HepG2 (cell line): ENCODE measurements at regions not wholly inside any gene's neighbourhood (a gene's known extent, or its start where the extent isn't known, plus 50 kb on each side); places are given as distances from the start of the nearest gene placed in this dataset.

Source experiments
- ATAC-seq: fragments of 200-7000 bp; cut with Tn5 transposase; 3 replicates; pipeline ENCODE4 v1.9.1; 2020; ENCODE audit warnings: mild to moderate bottlenecking, moderate library complexity
- BruUV-seq: library from RNA; stranded (reverse); fragments of 400-500 nt; replicated peaks from 2 replicates; lab custom pipeline; 2021; lab: Mats Ljungman, UMichigan
- CTCF ChIA-PET: fragments of 300-600 bp; formaldehyde crosslinking; extraction: SDS; loops from one replicate; lab custom pipeline; 2021; ENCODE audit warnings: low total read pairs, inconsistent platforms, low intra/inter-chr PET ratio; lab: Yijun Ruan, JAX
- POLR2A ChIA-PET: fragments of 350-600 bp; sonication (Branson Sonifier 250); formaldehyde crosslinking; loops from one replicate; lab custom pipeline; 2020; ENCODE audit warnings: antibody characterized with exemption, inconsistent platforms; lab: Yijun Ruan, JAX
- DNase-seq: peaks from one replicate; pipeline ENCODE4 v3.0.0-alpha.2; 2015; ENCODE audit warnings: low spot score
- FAIRE-seq: peaks from 3 replicates; lab custom pipeline; 2011; peaks lifted over from hg19 to GRCh38; lab: Jason Lieb, UNC
- H2AFZ ChIP-seq: one replicate; pipeline ENCODE4 v1.6.1; 2011; ENCODE audit warnings: low read length, inconsistent platforms
- H3K27ac ChIP-seq: fragments of 300-600 bp; 3 replicates; pipeline ENCODE4 v1.8.0; 2011; ENCODE audit warnings: mixed run types, mild to moderate bottlenecking, mixed read lengths, low read length, inconsistent platforms; ENCODE audit not compliant: insufficient read depth; ENCODE audit errors: extremely low read length
- H3K27me3 ChIP-seq, 2 experiments: fragments of 200-600 bp in 1 of 2; 2 replicates in 1 of 2; 3 replicates in 1 of 2; pipeline versions ENCODE4 v1.6.0 to v1.8.0; 2011; ENCODE audit warnings: low read length in 2 of 2, mild to moderate bottlenecking in 2 of 2, moderate library complexity in 2 of 2, inconsistent platforms in 1 of 2; ENCODE audit not compliant: insufficient read depth in 2 of 2, control insufficient read depth in 1 of 2
- H3K36me3 ChIP-seq, 2 experiments: fragments of 200-600 bp in 1 of 2; replicated peaks in 1 of 2; 2 replicates in 1 of 2; 3 replicates in 1 of 2; pipeline versions ENCODE4 v1.5.1 to v1.8.0; 2011; ENCODE audit warnings: low read length in 2 of 2, inconsistent platforms in 1 of 2; ENCODE audit not compliant: insufficient read depth in 2 of 2, control insufficient read depth in 1 of 2
- H3K4me1 ChIP-seq: 2 replicates; pipeline ENCODE4 v1.5.1; 2012; ENCODE audit warnings: low read length, inconsistent platforms; ENCODE audit not compliant: insufficient read depth
- H3K4me2 ChIP-seq: 2 replicates; pipeline ENCODE4 v1.6.0; 2011; ENCODE audit warnings: low read depth, low read length, inconsistent platforms
- H3K4me3 ChIP-seq, 3 experiments: fragments of 200-600 bp in 1 of 3; sonication (generic), shearing (Covaris generic) in 1 of 3; replicated peaks in 1 of 3; 2 replicates each; pipeline ENCODE4 v1.5.1; 2011 to 2016; ENCODE audit warnings: low read length in 3 of 3, inconsistent platforms in 2 of 3, low read depth in 2 of 3, mild to moderate bottlenecking in 2 of 3, control low read depth in 1 of 3, mixed read lengths in 1 of 3; ENCODE audit not compliant: insufficient read depth in 1 of 3
- H3K79me2 ChIP-seq: one replicate; pipeline ENCODE4 v1.6.1; 2011; ENCODE audit warnings: low read length, inconsistent platforms; ENCODE audit not compliant: insufficient read depth
- H3K9ac ChIP-seq: 2 replicates; pipeline ENCODE4 v1.6.0; 2011; ENCODE audit warnings: mild to moderate bottlenecking, low read depth, low read length, inconsistent platforms; ENCODE audit not compliant: insufficient read depth
- H3K9me3 ChIP-seq: 2 replicates; pipeline ENCODE4 v1.5.1; 2012; ENCODE audit warnings: mild to moderate bottlenecking, low read length
- H4K20me1 ChIP-seq: 2 replicates; pipeline ENCODE4 v1.6.0; 2011; ENCODE audit warnings: inconsistent platforms, mild to moderate bottlenecking, low read length, moderate library complexity; ENCODE audit not compliant: insufficient read depth
- FOXA1 ChIP-seq, 2 experiments: fragments of 450-650 bp in 1 of 2; sonication (generic) in 1 of 2; formaldehyde crosslinking in 1 of 2; IDR thresholded peaks; 2 replicates each; pipeline versions ENCODE4 v1.4.0 to v1.6.1; 2016 to 2020; ENCODE audit warnings: missing genetic modification reagents in 1 of 2
- HCFC1 ChIP-seq: fragments of 150-350 bp; IDR thresholded peaks from 2 replicates; pipeline ENCODE4 v1.6.1; 2014; ENCODE audit warnings: low read depth, low read length
- KDM3A ChIP-seq: IDR thresholded peaks from 2 replicates; pipeline ENCODE4 v1.6.1; 2018; ENCODE audit warnings: low read depth, missing compliant biosample characterization
- MATR3 ChIP-seq: sonication (generic); formaldehyde crosslinking; IDR thresholded peaks from 2 replicates; pipeline ENCODE4 v1.4.0; 2020; ENCODE audit warnings: missing genetic modification reagents
- REPIN1 ChIP-seq: sonication (generic); formaldehyde crosslinking; IDR thresholded peaks from 2 replicates; pipeline ENCODE4 v1.8.0; 2022; ENCODE audit warnings: missing genetic modification reagents, low read depth, mild to moderate bottlenecking, borderline replicate concordance
- STAT6 ChIP-seq: sonication (generic); formaldehyde crosslinking; IDR thresholded peaks from 2 replicates; pipeline ENCODE4 v1.4.0; 2020; ENCODE audit warnings: missing genetic modification reagents, mild to moderate bottlenecking, borderline replicate concordance
- ZMAT3 ChIP-seq: sonication (generic); formaldehyde crosslinking; conservative IDR thresholded peaks from 2 replicates; pipeline ENCODE4 v1.7.0; 2021; ENCODE audit warnings: missing genetic modification reagents
- ZNF44 ChIP-seq: sonication (generic); formaldehyde crosslinking; IDR thresholded peaks from 2 replicates; pipeline ENCODE4 v1.5.1; 2020; ENCODE audit warnings: mild to moderate bottlenecking, missing genetic modification reagents
- ZNF460 ChIP-seq: sonication (generic); formaldehyde crosslinking; IDR thresholded peaks from 2 replicates; pipeline ENCODE4 v1.5.1; 2020; ENCODE audit warnings: missing genetic modification reagents, mild to moderate bottlenecking, borderline replicate concordance
- ZNF484 ChIP-seq: sonication (generic); formaldehyde crosslinking; IDR thresholded peaks from 2 replicates; pipeline ENCODE4 v1.5.1; 2020; ENCODE audit warnings: mild to moderate bottlenecking, low read depth, missing genetic modification reagents, borderline replicate concordance
- WGBS: methylation state at CpG from one replicate; pipeline ENCODE4 v1.1.6; 2017; ENCODE audit warnings: low lambda C conversion rate; 5-methylcytosine and 5-hydroxymethylcytosine counted together
- in situ Hi-C: cut with HindIII; loops from 2 replicates; pipeline ENCODE4 v1.10.0; 2017; ENCODE audit warnings: low pct_unique_long_range_greater_than_20kb; ENCODE audit not compliant: extremely low pct_ligation_motif_present
- intact Hi-C: fragments of 100-400 bp; cut with micrococcal nuclease; formaldehyde crosslinking; loops from one replicate; pipeline ENCODE4 v1.10.0; 2022; ENCODE audit not compliant: unreplicated experiment
- TF ChIP-seq, protein P1 (sequence below): IDR thresholded peaks from 2 replicates; pipeline ENCODE4 v1.6.1; 2016; ENCODE audit warnings: low read depth, missing genetic modification reagents, missing compliant biosample characterization

- CTCF ChIA-PET, result no interaction called here
- POLR2A ChIA-PET, result no interaction called here
- no peak for ATAC-seq
- no peak overlapping the region for H3K9ac ChIP-seq
- H3K36me3 ChIP-seq, result no peaks in the 10 kb centered on the region
- no peak overlapping the region for H3K27ac ChIP-seq
- FAIRE-seq, result no peak
- H3K27me3 ChIP-seq, result peaks cover 0 to 15% of the 10 kb centered on the region in 2 experiments; a peak in 2 of 5 replicates
- BruUV-seq, result no TSS peak
- no peak for DNase-seq
- intact Hi-C loops (no loop called here), in situ Hi-C loops (no loop called here)
- TF ChIP-seq ZNF460 (CRISPR knock-in tag) (no peak), ZMAT3 (no peak), MATR3 (CRISPR knock-in tag) (no peak), HCFC1 (no peak), FOXA1 (IDR thresholded peaks at IDR 0.05) (no peak), FOXA1 (CRISPR knock-in tag; IDR thresholded peaks at IDR 0.05) (no peak), ZNF484 (CRISPR knock-in tag) (no peak)
- H2AFZ ChIP-seq, result no peak overlapping the region
- no peak overlapping the region for H3K4me3 ChIP-seq
- 42% methylated on average over 8 of the region's 8 CpGs for WGBS
- no peaks in the 10 kb centered on the region for H4K20me1 ChIP-seq
- no peaks in the 10 kb centered on the region for H3K79me2 ChIP-seq
- H3K9me3 ChIP-seq, result no peaks in the 10 kb centered on the region
- H3K4me2 ChIP-seq, result no peak overlapping the region
- H3K4me1 ChIP-seq, result no peaks in the 10 kb centered on the region
Measured at GRCh38 chr16:54389836-54390494, 103.4 kb upstream of the IRX3 start.

DNA sequence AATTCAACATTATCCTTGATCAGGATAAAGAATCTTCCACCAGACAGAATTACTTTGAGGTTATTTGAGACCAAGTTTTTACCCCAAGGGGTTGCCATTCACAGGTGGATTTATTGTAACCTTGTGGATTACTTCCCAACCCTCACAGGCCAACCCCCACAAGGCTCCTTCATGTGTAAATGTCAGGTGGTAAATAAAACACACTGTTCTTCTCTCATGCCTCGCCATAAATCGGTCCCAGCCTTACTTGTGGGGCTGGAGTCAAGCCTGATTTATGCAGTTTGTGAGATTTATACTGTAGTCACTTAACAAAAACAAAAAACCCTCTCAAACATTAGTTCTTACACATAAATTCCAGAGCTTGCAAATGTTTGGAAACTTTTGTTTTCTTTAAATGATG lies 98.6 kb upstream of the IRX3 start:
- no peaks in the 10 kb centered on the region for H3K79me2 ChIP-seq
- H3K9ac ChIP-seq, result no peak overlapping the region
- H3K36me3 ChIP-seq, result no peaks in the 10 kb centered on the region
- WGBS, result 0% methylated on average over 2 of the region's 2 CpGs
- ChIA-PET POLR2A (no interaction called here), CTCF (no interaction called here)
- no peaks in the 10 kb centered on the region for H3K9me3 ChIP-seq
- intact Hi-C loops, result no loop called here
- in situ Hi-C loops, result no loop called here
- H3K4me1 ChIP-seq, result no peaks in the 10 kb centered on the region
- H3K4me3 ChIP-seq, result no peak overlapping the region
- no peak for ATAC-seq
- no peak overlapping the region for H3K4me2 ChIP-seq
- no peak overlapping the region for H3K27ac ChIP-seq
- no TSS peak for BruUV-seq
- H3K27me3 ChIP-seq, result peaks cover 0 to 24% of the 10 kb centered on the region in 2 experiments; a peak in 2 of 5 replicates
- no peak for DNase-seq
- H2AFZ ChIP-seq, result no peak overlapping the region
- no peak for FAIRE-seq
- H4K20me1 ChIP-seq, result no peaks in the 10 kb centered on the region
- no peak for TF ChIP-seq ZNF44 (CRISPR knock-in tag)
- TF ChIP-seq REPIN1 (CRISPR knock-in tag), result no peak
- no peak for TF ChIP-seq STAT6
- TF ChIP-seq KDM3A (CRISPR knock-in tag), result no peak
- TF ChIP-seq, protein P1, sequence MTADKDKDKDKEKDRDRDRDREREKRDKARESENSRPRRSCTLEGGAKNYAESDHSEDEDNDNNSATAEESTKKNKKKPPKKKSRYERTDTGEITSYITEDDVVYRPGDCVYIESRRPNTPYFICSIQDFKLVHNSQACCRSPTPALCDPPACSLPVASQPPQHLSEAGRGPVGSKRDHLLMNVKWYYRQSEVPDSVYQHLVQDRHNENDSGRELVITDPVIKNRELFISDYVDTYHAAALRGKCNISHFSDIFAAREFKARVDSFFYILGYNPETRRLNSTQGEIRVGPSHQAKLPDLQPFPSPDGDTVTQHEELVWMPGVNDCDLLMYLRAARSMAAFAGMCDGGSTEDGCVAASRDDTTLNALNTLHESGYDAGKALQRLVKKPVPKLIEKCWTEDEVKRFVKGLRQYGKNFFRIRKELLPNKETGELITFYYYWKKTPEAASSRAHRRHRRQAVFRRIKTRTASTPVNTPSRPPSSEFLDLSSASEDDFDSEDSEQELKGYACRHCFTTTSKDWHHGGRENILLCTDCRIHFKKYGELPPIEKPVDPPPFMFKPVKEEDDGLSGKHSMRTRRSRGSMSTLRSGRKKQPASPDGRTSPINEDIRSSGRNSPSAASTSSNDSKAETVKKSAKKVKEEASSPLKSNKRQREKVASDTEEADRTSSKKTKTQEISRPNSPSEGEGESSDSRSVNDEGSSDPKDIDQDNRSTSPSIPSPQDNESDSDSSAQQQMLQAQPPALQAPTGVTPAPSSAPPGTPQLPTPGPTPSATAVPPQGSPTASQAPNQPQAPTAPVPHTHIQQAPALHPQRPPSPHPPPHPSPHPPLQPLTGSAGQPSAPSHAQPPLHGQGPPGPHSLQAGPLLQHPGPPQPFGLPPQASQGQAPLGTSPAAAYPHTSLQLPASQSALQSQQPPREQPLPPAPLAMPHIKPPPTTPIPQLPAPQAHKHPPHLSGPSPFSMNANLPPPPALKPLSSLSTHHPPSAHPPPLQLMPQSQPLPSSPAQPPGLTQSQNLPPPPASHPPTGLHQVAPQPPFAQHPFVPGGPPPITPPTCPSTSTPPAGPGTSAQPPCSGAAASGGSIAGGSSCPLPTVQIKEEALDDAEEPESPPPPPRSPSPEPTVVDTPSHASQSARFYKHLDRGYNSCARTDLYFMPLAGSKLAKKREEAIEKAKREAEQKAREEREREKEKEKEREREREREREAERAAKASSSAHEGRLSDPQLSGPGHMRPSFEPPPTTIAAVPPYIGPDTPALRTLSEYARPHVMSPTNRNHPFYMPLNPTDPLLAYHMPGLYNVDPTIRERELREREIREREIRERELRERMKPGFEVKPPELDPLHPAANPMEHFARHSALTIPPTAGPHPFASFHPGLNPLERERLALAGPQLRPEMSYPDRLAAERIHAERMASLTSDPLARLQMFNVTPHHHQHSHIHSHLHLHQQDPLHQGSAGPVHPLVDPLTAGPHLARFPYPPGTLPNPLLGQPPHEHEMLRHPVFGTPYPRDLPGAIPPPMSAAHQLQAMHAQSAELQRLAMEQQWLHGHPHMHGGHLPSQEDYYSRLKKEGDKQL (CRISPR knock-in tag), result no peak
